ENCODE measurements at regions not wholly inside any gene's neighbourhood (a gene's known extent, or its start where the extent isn't known, plus 50 kb on each side); places are given as distances from the start of the nearest gene placed in this dataset.

DNA sequence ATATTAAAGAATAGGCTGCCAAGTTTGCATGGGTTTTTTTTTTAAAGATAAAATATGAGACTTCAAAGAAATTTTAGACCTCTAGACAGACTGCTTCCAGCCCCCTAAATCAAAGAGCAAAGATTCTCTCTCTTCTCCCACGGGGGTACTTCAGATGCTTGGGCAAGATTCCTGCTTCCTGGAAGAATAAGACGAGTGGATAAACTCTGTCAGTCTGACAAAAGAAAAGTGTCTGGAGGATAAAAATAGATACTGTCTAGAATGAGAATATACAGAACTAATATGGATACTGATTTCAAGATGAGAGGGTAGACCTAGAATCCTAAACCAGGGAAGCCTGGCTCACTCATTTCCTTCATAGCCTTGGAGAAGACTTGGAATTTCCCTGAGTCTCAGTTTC, 435.1 kb downstream of the FOXO1 start:
- ChIA-PET POLR2A (no interaction called here), CTCF (no interaction called here)
- no peaks in the 10 kb centered on the region for H3K27me3 Mint-ChIP-seq (ENCODE audit: low read depth)
- no peak for ATAC-seq
- H3K4me3 Mint-ChIP-seq: no peak overlapping the region
- no peak for DNase-seq (ENCODE audit: low spot score)
- peaks cover 3% of the 10 kb centered on the region; the same call in 1 of the 2 replicates for H3K4me1 Mint-ChIP-seq
- no peaks in the 10 kb centered on the region for H3K9me3 Mint-ChIP-seq
- no peaks in the 10 kb centered on the region for H3K36me3 Mint-ChIP-seq
- no peak overlapping the region for H3K27ac Mint-ChIP-seq
- no peak for TF ChIP-seq RORB (CRISPR knock-in tag; IDR thresholded peaks at IDR 0.05)
- TF ChIP-seq, protein P1, sequence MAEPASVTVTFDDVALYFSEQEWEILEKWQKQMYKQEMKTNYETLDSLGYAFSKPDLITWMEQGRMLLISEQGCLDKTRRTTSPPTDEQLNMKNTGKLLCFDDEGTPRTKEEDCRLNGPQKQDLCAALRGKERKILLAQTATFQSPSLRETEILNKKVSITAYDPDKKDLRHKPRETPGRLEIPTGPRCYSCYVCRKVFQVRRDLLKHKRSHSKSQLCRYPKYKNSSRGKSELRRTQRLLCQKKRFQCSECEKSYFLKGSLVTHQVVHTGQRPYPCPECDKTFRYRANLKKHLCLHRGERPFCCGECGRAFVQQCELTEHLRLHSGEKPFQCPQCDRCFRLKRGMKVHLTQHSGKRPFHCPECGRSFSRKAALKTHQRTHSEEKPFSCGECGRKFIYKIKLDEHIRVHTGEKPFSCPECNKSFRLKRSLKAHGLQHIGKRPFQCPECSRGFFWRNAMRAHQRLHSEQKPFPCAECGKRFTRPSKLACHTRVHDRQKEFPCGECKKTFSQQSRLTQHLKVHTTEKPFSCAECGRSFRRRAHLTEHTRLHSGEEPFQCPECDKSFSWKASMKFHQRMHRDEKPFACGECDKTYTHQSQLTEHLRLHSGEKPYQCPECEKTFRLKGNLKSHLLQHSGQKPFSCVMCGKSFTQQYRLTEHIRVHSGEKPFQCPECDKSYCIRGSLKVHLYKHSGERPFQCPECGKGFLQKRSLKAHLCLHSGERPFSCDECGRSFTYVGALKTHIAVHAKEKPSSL (CRISPR knock-in tag; conservative IDR thresholded peaks at IDR 0.05): no peak
- TF ChIP-seq HMGA2 (CRISPR knock-in tag; IDR thresholded peaks at IDR 0.05): no peak
- TF ChIP-seq, protein P2, sequence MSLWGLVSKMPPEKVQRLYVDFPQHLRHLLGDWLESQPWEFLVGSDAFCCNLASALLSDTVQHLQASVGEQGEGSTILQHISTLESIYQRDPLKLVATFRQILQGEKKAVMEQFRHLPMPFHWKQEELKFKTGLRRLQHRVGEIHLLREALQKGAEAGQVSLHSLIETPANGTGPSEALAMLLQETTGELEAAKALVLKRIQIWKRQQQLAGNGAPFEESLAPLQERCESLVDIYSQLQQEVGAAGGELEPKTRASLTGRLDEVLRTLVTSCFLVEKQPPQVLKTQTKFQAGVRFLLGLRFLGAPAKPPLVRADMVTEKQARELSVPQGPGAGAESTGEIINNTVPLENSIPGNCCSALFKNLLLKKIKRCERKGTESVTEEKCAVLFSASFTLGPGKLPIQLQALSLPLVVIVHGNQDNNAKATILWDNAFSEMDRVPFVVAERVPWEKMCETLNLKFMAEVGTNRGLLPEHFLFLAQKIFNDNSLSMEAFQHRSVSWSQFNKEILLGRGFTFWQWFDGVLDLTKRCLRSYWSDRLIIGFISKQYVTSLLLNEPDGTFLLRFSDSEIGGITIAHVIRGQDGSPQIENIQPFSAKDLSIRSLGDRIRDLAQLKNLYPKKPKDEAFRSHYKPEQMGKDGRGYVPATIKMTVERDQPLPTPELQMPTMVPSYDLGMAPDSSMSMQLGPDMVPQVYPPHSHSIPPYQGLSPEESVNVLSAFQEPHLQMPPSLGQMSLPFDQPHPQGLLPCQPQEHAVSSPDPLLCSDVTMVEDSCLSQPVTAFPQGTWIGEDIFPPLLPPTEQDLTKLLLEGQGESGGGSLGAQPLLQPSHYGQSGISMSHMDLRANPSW (CRISPR knock-in tag; conservative IDR thresholded peaks at IDR 0.05; ENCODE audit: low read depth): no peak
- no peak for TF ChIP-seq ARID4B (CRISPR knock-in tag; IDR thresholded peaks at IDR 0.05; ENCODE audit: borderline replicate concordance)
- TF ChIP-seq FOXK1 (CRISPR knock-in tag; IDR thresholded peaks at IDR 0.05): no peak
- TF ChIP-seq ZNF138 (CRISPR knock-in tag; conservative IDR thresholded peaks at IDR 0.05): no peak
- TF ChIP-seq ZMAT4 (CRISPR knock-in tag; IDR thresholded peaks at IDR 0.05): no peak
- TF ChIP-seq CREM (CRISPR knock-in tag; IDR thresholded peaks at IDR 0.05): no peak
- TF ChIP-seq IRF2 (CRISPR knock-in tag; IDR thresholded peaks at IDR 0.05; ENCODE audit: borderline replicate concordance, low read depth): no peak
- no peak for TF ChIP-seq CREB1 (CRISPR knock-in tag; IDR thresholded peaks at IDR 0.05)
- no peak for TF ChIP-seq ZBTB21 (CRISPR knock-in tag; IDR thresholded peaks at IDR 0.05; ENCODE audit: borderline replicate concordance)
- no peak for TF ChIP-seq TP53 (CRISPR knock-in tag; IDR thresholded peaks at IDR 0.05)

DNA sequence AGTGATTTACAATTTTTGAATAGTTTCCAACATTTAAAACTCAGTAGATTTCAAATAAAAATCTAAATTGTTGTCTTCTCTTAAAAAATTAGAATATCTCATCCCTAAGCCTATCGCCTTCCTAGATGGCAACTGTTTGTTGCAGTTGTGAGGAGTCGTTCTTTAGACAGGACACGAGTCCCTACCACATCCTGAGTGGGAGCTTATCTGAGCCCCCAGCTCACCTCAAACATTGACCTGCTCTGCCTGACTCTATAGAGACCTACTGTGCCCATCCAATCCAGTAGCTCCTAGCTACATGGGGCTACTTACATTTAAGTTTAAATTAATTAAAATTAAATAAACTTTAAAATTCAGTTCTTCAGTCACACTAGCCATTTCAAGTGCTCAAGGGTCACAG, 434.7 kb downstream of the FOXO1 start:
- H3K36me3 Mint-ChIP-seq: no peaks in the 10 kb centered on the region
- DNase-seq (ENCODE audit: low spot score) (no peak), ATAC-seq (no peak)
- no peaks in the 10 kb centered on the region for H3K27me3 Mint-ChIP-seq (ENCODE audit: low read depth)
- H3K4me3 Mint-ChIP-seq: no peak overlapping the region
- ChIA-PET POLR2A (no interaction called here), CTCF (no interaction called here)
- H3K9me3 Mint-ChIP-seq: no peaks in the 10 kb centered on the region
- no peak overlapping the region for H3K27ac Mint-ChIP-seq
- peaks cover 3% of the 10 kb centered on the region; the same call in 1 of the 2 replicates for H3K4me1 Mint-ChIP-seq
- TF ChIP-seq, protein P3, sequence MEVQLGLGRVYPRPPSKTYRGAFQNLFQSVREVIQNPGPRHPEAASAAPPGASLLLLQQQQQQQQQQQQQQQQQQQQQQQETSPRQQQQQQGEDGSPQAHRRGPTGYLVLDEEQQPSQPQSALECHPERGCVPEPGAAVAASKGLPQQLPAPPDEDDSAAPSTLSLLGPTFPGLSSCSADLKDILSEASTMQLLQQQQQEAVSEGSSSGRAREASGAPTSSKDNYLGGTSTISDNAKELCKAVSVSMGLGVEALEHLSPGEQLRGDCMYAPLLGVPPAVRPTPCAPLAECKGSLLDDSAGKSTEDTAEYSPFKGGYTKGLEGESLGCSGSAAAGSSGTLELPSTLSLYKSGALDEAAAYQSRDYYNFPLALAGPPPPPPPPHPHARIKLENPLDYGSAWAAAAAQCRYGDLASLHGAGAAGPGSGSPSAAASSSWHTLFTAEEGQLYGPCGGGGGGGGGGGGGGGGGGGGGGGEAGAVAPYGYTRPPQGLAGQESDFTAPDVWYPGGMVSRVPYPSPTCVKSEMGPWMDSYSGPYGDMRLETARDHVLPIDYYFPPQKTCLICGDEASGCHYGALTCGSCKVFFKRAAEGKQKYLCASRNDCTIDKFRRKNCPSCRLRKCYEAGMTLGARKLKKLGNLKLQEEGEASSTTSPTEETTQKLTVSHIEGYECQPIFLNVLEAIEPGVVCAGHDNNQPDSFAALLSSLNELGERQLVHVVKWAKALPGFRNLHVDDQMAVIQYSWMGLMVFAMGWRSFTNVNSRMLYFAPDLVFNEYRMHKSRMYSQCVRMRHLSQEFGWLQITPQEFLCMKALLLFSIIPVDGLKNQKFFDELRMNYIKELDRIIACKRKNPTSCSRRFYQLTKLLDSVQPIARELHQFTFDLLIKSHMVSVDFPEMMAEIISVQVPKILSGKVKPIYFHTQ (CRISPR knock-in tag; IDR thresholded peaks at IDR 0.05): no peak
- TF ChIP-seq ZNF423 (CRISPR knock-in tag; IDR thresholded peaks at IDR 0.05): no peak
- TF ChIP-seq SMAD4 (CRISPR knock-in tag; IDR thresholded peaks at IDR 0.05): no peak
- no peak for TF ChIP-seq ZNF671 (CRISPR knock-in tag; IDR thresholded peaks at IDR 0.05)
- TF ChIP-seq PRDM15 (CRISPR knock-in tag; IDR thresholded peaks at IDR 0.05): no peak
- TF ChIP-seq ZBTB21 (CRISPR knock-in tag; IDR thresholded peaks at IDR 0.05; ENCODE audit: borderline replicate concordance): no peak
- TF ChIP-seq ZNF121 (CRISPR knock-in tag; IDR thresholded peaks at IDR 0.05): no peak
- TF ChIP-seq RELA (CRISPR knock-in tag; IDR thresholded peaks at IDR 0.05; ENCODE audit: borderline replicate concordance): no peak
- no peak for TF ChIP-seq CREB1 (CRISPR knock-in tag; IDR thresholded peaks at IDR 0.05)
